GM19023 (cell line): ENCODE measurements at regions not wholly inside any gene's neighbourhood (a gene's known extent, or its start where the extent isn't known, plus 50 kb on each side); places are given as distances from the start of the nearest gene placed in this dataset.

Experiments used
- ATAC-seq: cut with Tn5 transposase; IDR thresholded peaks from one replicate; pipeline ENCODE4 v1.9.1; 2021; ENCODE audit warnings: mild to moderate bottlenecking, moderate library complexity; ENCODE audit not compliant: unreplicated experiment

GRCh38 chr9:90311811-90312210 is 330.8 kb downstream of the DIRAS2 start:
- no peak for ATAC-seq

- ATAC-seq, result no peak
Observed at GRCh38 chr9:90322296-90322695, 320.3 kb downstream of the DIRAS2 start.

GRCh38 chr9:90325913-90326653 is 316.5 kb downstream of the DIRAS2 start:
- ATAC-seq, result no peak

- no peak for ATAC-seq
Observed at GRCh38 chr9:90330231-90330630, 312.4 kb downstream of the DIRAS2 start.

GRCh38 chr9:90331826-90332575 is 310.6 kb downstream of the DIRAS2 start:
- ATAC-seq, result no peak

GRCh38 chr9:90333226-90333625 is 309.4 kb downstream of the DIRAS2 start:
- ATAC-seq, result no peak

- no peak for ATAC-seq
Observed at GRCh38 chr9:90340421-90340820, 302.2 kb downstream of the DIRAS2 start.

- no peak for ATAC-seq
Observed at GRCh38 chr9:90342607-90343006, 300.0 kb downstream of the DIRAS2 start.

- ATAC-seq, result no peak
Observed at GRCh38 chr9:90343366-90343765, 299.3 kb downstream of the DIRAS2 start.

GRCh38 chr9:90343991-90344390 is 298.6 kb downstream of the DIRAS2 start:
- no peak for ATAC-seq

- no peak for ATAC-seq
Observed at GRCh38 chr9:90365666-90366065, 277.0 kb downstream of the DIRAS2 start.

- no peak for ATAC-seq
Observed at GRCh38 chr9:90368241-90368640, 274.4 kb downstream of the DIRAS2 start.

GRCh38 chr9:90368928-90369327 is 273.7 kb downstream of the DIRAS2 start:
- ATAC-seq, result no peak

GRCh38 chr9:90379771-90380170 is 262.9 kb downstream of the DIRAS2 start:
- ATAC-seq, result no peak

GRCh38 chr9:90385146-90385545 is 257.5 kb downstream of the DIRAS2 start:
- ATAC-seq, result no peak

- ATAC-seq, result no peak
Observed at GRCh38 chr9:90393365-90394152, 249.1 kb downstream of the DIRAS2 start.

GRCh38 chr9:90394871-90395270 is 247.8 kb downstream of the DIRAS2 start:
- no peak for ATAC-seq

- no peak for ATAC-seq
Observed at GRCh38 chr9:90400091-90400490, 242.5 kb downstream of the DIRAS2 start.

GRCh38 chr9:90408659-90409058 is 234.0 kb downstream of the DIRAS2 start:
- no peak for ATAC-seq

- no peak for ATAC-seq
Observed at GRCh38 chr9:90419221-90419851, 223.3 kb downstream of the DIRAS2 start.

- ATAC-seq, result no peak
Observed at GRCh38 chr9:90420211-90420610, 222.4 kb downstream of the DIRAS2 start.
